PC-3 (cell line): ENCODE measurements at regions not wholly inside any gene's neighbourhood (a gene's known extent, or its start where the extent isn't known, plus 50 kb on each side); places are given as distances from the start of the nearest gene placed in this dataset.

Source experiments
- CTCF ChIP-seq: fragments of 300-600 bp; sonication (generic); conservative IDR thresholded peaks from 2 replicates; pipeline ENCODE4 v1.5.1; 2017; ENCODE audit warnings: antibody characterized with exemption, low read depth, mild to moderate bottlenecking, low read length
- EZH2 ChIP-seq: fragments of 300-600 bp; sonication (generic); IDR thresholded peaks from one replicate; pipeline ENCODE4 v1.6.1; 2017; ENCODE audit warnings: antibody characterized with exemption, mild to moderate bottlenecking, low read length; ENCODE audit not compliant: unreplicated experiment
- EZH2phosphoT487 ChIP-seq: fragments of 300-600 bp; sonication (generic); IDR thresholded peaks from 2 replicates; pipeline ENCODE4 v1.6.1; 2018; ENCODE audit warnings: mild to moderate bottlenecking, antibody characterized with exemption, low read length, borderline replicate concordance

DNA sequence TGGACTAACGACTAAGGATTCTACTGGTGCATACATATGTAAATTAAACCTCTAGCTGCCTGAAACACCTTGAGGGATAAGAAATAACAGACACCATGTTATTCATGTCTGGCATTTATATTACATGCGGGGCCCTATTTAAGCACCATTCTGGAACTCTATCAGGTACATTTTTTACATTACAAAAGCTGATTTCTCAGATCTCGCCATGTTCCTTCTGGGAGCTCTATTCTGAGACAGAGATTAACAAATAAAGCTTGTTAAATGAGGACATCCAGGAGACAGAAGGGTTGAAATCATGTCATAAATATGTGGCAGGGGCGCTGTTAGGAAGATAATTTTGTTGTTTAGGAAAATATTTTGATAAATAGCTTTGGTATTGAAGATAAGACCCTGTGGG is 93.4 kb upstream of the SLIT3 start:
- no peak for TF ChIP-seq CTCF
- TF ChIP-seq EZH2phosphoT487: no peak
- TF ChIP-seq EZH2: no peak
